K562 (cell line): ENCODE measurements at regions not wholly inside any gene's neighbourhood (a gene's known extent, or its start where the extent isn't known, plus 50 kb on each side); places are given as distances from the start of the nearest gene placed in this dataset.

Source experiments
- ATAC-seq: fragments of 200-7000 bp; cut with Tn5 transposase; 3 replicates; pipeline ENCODE4 v1.9.1; 2020; ENCODE audit warnings: moderate library complexity
- BruUV-seq: library from RNA; stranded (reverse); fragments of 400-500 nt; replicated peaks from 2 replicates; lab custom pipeline; 2021; lab: Mats Ljungman, UMichigan
- CTCF ChIA-PET: fragments of 300-600 bp; formaldehyde crosslinking; extraction: SDS; loops from one replicate; lab custom pipeline; 2021; ENCODE audit warnings: low intra/inter-chr PET ratio; lab: Yijun Ruan, JAX
- POLR2A ChIA-PET: fragments of 300-600, 350-650 bp; sonication (Branson Sonifier 250); formaldehyde crosslinking; extraction: SDS; loops from one replicate; lab custom pipeline; 2021; ENCODE audit warnings: antibody characterized with exemption, inconsistent platforms; lab: Yijun Ruan, JAX
- DNase-seq, 4 experiments: peaks; one replicate each; pipeline versions ENCODE4 v3.0.0 to v3.0.0-alpha.2; 2011 to 2018; ENCODE audit warnings: low spot score in 3 of 4, mixed read lengths in 3 of 4; ENCODE audit errors: extremely low read depth in 1 of 4
- FAIRE-seq: peaks from 2 replicates; lab custom pipeline; 2011; peaks lifted over from hg19 to GRCh38; lab: Jason Lieb, UNC
- H2AFZ ChIP-seq: 2 replicates; pipeline ENCODE4 v1.6.0; 2011; ENCODE audit warnings: low read depth, low read length, control low read depth, inconsistent platforms
- H3K27ac ChIP-seq: fragments of 200-600 bp; 3 replicates; pipeline ENCODE4 v1.8.0; 2011; ENCODE audit warnings: low read depth, mild to moderate bottlenecking, control low read depth, inconsistent platforms, low read length, moderate library complexity, mixed read lengths; ENCODE audit errors: extremely low read depth
- H3K27me3 ChIP-seq, 2 experiments: fragments of 300-600 bp in 1 of 2; 2 replicates in 1 of 2; 3 replicates in 1 of 2; pipeline versions ENCODE4 v1.6.0 to v1.8.0; 2011; ENCODE audit warnings: inconsistent platforms in 2 of 2, low read length in 2 of 2, mild to moderate bottlenecking in 1 of 2, mixed read lengths in 1 of 2, moderate library complexity in 1 of 2; ENCODE audit not compliant: control insufficient read depth in 2 of 2, insufficient read depth in 2 of 2
- H3K36me3 ChIP-seq: fragments of 300-600 bp; 3 replicates; pipeline ENCODE4 v1.8.0; 2011; ENCODE audit warnings: mild to moderate bottlenecking, low read length, inconsistent platforms; ENCODE audit not compliant: control insufficient read depth, insufficient read depth
- H3K4me1 ChIP-seq, 2 experiments: fragments of 200-600 bp in 1 of 2; replicated peaks in 1 of 2; 2 replicates in 1 of 2; 3 replicates in 1 of 2; pipeline versions ENCODE4 v1.5.1 to v1.8.0; 2011; ENCODE audit warnings: inconsistent platforms in 2 of 2, low read length in 2 of 2, mild to moderate bottlenecking in 1 of 2, mixed read lengths in 1 of 2, moderate library complexity in 1 of 2; ENCODE audit not compliant: control insufficient read depth in 2 of 2, insufficient read depth in 2 of 2
- H3K4me2 ChIP-seq: 2 replicates; pipeline ENCODE4 v1.6.1; 2011; ENCODE audit warnings: low read length, control low read depth, inconsistent platforms, mixed read lengths; ENCODE audit not compliant: insufficient read depth
- H3K4me3 ChIP-seq: fragments of 200-600 bp; sonication (generic), shearing (Covaris generic); 2 replicates; pipeline ENCODE4 v1.5.1; 2016; ENCODE audit warnings: control low read depth, inconsistent platforms
- H3K79me2 ChIP-seq: fragments of 200-600 bp; 3 replicates; pipeline ENCODE4 v1.8.0; 2011; ENCODE audit warnings: low read length, inconsistent platforms; ENCODE audit not compliant: control insufficient read depth, insufficient read depth
- H3K9ac ChIP-seq, 2 experiments: 2 replicates each; pipeline versions ENCODE4 v1.6.0 to v1.6.1; 2011; ENCODE audit warnings: low read depth in 2 of 2, low read length in 2 of 2, control low read depth in 1 of 2, inconsistent platforms in 1 of 2, mild to moderate bottlenecking in 1 of 2, mixed read lengths in 1 of 2; ENCODE audit not compliant: insufficient read depth in 1 of 2
- H3K9me1 ChIP-seq: one replicate; pipeline ENCODE4 v1.6.0; 2011; ENCODE audit warnings: inconsistent platforms, mild to moderate bottlenecking, low read length, moderate library complexity; ENCODE audit not compliant: control insufficient read depth, insufficient read depth
- H3K9me3 ChIP-seq: replicated peaks from 2 replicates; pipeline ENCODE4 v1.5.1; 2011; ENCODE audit warnings: low read depth, low read length, inconsistent platforms; ENCODE audit not compliant: control insufficient read depth, insufficient read depth
- H4K20me1 ChIP-seq: replicated peaks from 2 replicates; pipeline ENCODE4 v1.6.1; 2011; ENCODE audit warnings: low read length, inconsistent platforms, mixed read lengths; ENCODE audit not compliant: control insufficient read depth, insufficient read depth
- EZH2 ChIP-seq: IDR thresholded peaks from 2 replicates; pipeline ENCODE4 v1.6.1; 2012; ENCODE audit warnings: low read depth, mild to moderate bottlenecking, inconsistent platforms, low read length, borderline replicate concordance
- POLR2A ChIP-seq: fragments of 450-650 bp; conservative IDR thresholded peaks from 2 replicates; pipeline ENCODE4 v1.6.1; 2016
- WGBS: fragments of 100-300 bp; shearing (Covaris generic); methylation state at CpG from one replicate; pipeline ENCODE4 v1.1.6; 2016; ENCODE audit warnings: low coverage, mixed read lengths; ENCODE audit not compliant: insufficient coverage; ENCODE audit errors: missing lambda C conversion rate; 5-methylcytosine and 5-hydroxymethylcytosine counted together
- in situ Hi-C: fragments of 300-500 bp; cut with MboI; formaldehyde crosslinking; loops from 4 replicates; pipeline ENCODE4 v1.15.0; 2018; ENCODE audit warnings: inconsistent platforms, mixed read lengths
- intact Hi-C: fragments of 100-400 bp; cut with micrococcal nuclease; formaldehyde crosslinking; loops from 2 replicates; pipeline ENCODE4 v1.14.2; 2022
- TF ChIP-seq, protein P1 (sequence below): fragments of 250-450 bp; sonication (Bioruptor Pico); IDR thresholded peaks from 2 replicates; pipeline ENCODE4 v1.8.0; 2021; ENCODE audit warnings: borderline replicate concordance, mild to moderate bottlenecking, moderate library complexity; ENCODE audit not compliant: poor library complexity, severe bottlenecking
- TF ChIP-seq, protein P2 (sequence below): fragments of 450-650 bp; formaldehyde crosslinking; IDR thresholded peaks from 2 replicates; pipeline ENCODE4 v1.4.0; 2020; ENCODE audit warnings: mild to moderate bottlenecking, moderate library complexity
- TF ChIP-seq, protein P3 (sequence below): sonication (generic); formaldehyde crosslinking; IDR thresholded peaks from 2 replicates; pipeline ENCODE4 v1.8.0; 2023; ENCODE audit warnings: mild to moderate bottlenecking, missing genetic modification reagents

DNA sequence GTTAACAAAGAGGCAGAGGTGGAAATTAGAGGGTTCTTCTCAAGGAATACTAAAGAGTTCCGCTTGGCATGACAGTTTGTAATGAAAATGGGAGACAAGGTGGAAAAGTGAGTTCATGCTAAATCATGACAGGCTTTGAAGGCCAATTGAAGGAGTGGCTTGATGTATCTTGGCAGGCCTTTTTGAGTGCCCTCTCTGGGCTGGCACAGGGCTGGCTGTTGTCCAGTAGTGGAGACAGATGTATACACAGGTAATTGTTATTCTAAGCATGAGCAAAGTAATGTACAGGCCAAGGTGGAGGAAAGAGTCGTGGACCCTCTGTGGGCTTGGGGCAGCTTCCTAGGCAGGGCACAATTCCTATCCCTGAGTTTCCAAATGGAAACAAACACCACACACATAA lies 196.7 kb upstream of the GALNT2 start:
- CTCF ChIA-PET, result no interaction called here
- no peak for TF ChIP-seq EZH2
- TF ChIP-seq, protein P1, sequence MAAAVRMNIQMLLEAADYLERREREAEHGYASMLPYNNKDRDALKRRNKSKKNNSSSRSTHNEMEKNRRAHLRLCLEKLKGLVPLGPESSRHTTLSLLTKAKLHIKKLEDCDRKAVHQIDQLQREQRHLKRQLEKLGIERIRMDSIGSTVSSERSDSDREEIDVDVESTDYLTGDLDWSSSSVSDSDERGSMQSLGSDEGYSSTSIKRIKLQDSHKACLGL (CRISPR knock-in tag), result no peak
- TF ChIP-seq POLR2A, result no peak
- TF ChIP-seq, protein P2, sequence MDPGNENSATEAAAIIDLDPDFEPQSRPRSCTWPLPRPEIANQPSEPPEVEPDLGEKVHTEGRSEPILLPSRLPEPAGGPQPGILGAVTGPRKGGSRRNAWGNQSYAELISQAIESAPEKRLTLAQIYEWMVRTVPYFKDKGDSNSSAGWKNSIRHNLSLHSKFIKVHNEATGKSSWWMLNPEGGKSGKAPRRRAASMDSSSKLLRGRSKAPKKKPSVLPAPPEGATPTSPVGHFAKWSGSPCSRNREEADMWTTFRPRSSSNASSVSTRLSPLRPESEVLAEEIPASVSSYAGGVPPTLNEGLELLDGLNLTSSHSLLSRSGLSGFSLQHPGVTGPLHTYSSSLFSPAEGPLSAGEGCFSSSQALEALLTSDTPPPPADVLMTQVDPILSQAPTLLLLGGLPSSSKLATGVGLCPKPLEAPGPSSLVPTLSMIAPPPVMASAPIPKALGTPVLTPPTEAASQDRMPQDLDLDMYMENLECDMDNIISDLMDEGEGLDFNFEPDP (CRISPR knock-in tag), result no peak
- TF ChIP-seq, protein P3, sequence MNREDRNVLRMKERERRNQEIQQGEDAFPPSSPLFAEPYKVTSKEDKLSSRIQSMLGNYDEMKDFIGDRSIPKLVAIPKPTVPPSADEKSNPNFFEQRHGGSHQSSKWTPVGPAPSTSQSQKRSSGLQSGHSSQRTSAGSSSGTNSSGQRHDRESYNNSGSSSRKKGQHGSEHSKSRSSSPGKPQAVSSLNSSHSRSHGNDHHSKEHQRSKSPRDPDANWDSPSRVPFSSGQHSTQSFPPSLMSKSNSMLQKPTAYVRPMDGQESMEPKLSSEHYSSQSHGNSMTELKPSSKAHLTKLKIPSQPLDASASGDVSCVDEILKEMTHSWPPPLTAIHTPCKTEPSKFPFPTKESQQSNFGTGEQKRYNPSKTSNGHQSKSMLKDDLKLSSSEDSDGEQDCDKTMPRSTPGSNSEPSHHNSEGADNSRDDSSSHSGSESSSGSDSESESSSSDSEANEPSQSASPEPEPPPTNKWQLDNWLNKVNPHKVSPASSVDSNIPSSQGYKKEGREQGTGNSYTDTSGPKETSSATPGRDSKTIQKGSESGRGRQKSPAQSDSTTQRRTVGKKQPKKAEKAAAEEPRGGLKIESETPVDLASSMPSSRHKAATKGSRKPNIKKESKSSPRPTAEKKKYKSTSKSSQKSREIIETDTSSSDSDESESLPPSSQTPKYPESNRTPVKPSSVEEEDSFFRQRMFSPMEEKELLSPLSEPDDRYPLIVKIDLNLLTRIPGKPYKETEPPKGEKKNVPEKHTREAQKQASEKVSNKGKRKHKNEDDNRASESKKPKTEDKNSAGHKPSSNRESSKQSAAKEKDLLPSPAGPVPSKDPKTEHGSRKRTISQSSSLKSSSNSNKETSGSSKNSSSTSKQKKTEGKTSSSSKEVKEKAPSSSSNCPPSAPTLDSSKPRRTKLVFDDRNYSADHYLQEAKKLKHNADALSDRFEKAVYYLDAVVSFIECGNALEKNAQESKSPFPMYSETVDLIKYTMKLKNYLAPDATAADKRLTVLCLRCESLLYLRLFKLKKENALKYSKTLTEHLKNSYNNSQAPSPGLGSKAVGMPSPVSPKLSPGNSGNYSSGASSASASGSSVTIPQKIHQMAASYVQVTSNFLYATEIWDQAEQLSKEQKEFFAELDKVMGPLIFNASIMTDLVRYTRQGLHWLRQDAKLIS, result no peak
- TF ChIP-seq, all 486 proteins: peak for 0
- peaks cover 2 to 4% of the 10 kb centered on the region in 2 experiments; a peak in 3 of 5 replicates for H3K4me1 ChIP-seq
- H3K27ac ChIP-seq, result no peak overlapping the region
- peaks cover 9 to 44% of the 10 kb centered on the region in 2 experiments for H3K27me3 ChIP-seq
- ATAC-seq (no peak), FAIRE-seq (no peak), DNase-seq (no peak)
- in situ Hi-C loops (no loop called here), intact Hi-C loops (no loop called here)
- no peaks in the 10 kb centered on the region for H3K9me3 ChIP-seq
- no peaks in the 10 kb centered on the region for H4K20me1 ChIP-seq
- WGBS, result 3% methylated on average over 2 of the region's 2 CpGs
- POLR2A ChIA-PET, result no interaction called here
- no peak overlapping the region for H3K4me3 ChIP-seq
- no peak overlapping the region for H3K9ac ChIP-seq
- BruUV-seq, result no TSS peak
- no peaks in the 10 kb centered on the region for H3K9me1 ChIP-seq
- H3K79me2 ChIP-seq, result no peaks in the 10 kb centered on the region
- H3K36me3 ChIP-seq, result no peaks in the 10 kb centered on the region
- H3K4me2 ChIP-seq, result no peak overlapping the region
- no peak overlapping the region for H2AFZ ChIP-seq
